GM23248 (cell line): ENCODE measurements at regions not wholly inside any gene's neighbourhood (a gene's known extent, or its start where the extent isn't known, plus 50 kb on each side); places are given as distances from the start of the nearest gene placed in this dataset.

Source experiments
- EZH2 ChIP-seq: fragments of 200-600 bp; sonication (generic); IDR thresholded peaks from 2 replicates; pipeline ENCODE4 v1.6.1; 2018; ENCODE audit warnings: antibody characterized with exemption, mild to moderate bottlenecking; ENCODE audit not compliant: insufficient read depth, poor library complexity, severe bottlenecking
- EZH2phosphoT487 ChIP-seq: fragments of 200-600 bp; sonication (generic); IDR thresholded peaks from 2 replicates; pipeline ENCODE4 v1.6.1; 2018; ENCODE audit warnings: antibody characterized with exemption, moderate library complexity, mild to moderate bottlenecking, low read depth; ENCODE audit not compliant: insufficient read depth

GRCh38 chr18:47677952-47678351 is 252.5 kb downstream of the SMAD2 start:
- TF ChIP-seq EZH2 (no peak), EZH2phosphoT487 (no peak)
